Iris pigment epithelial cell (primary cell): ENCODE measurements at regions not wholly inside any gene's neighbourhood (a gene's known extent, or its start where the extent isn't known, plus 50 kb on each side); places are given as distances from the start of the nearest gene placed in this dataset.

Source experiments
- DNase-seq: peaks from one replicate; pipeline ENCODE4 v3.0.0-alpha.2; 2011; ENCODE audit warnings: low read depth

- DNase-seq: no peak
Measured at GRCh38 chr11:119937412-119937811, 200.5 kb downstream of the TRIM29 start.

- DNase-seq: no peak
Measured at GRCh38 chr11:119936426-119936825, 201.5 kb downstream of the TRIM29 start.

GRCh38 chr11:119935349-119935925, 202.5 kb downstream of the TRIM29 start:
- DNase-seq: no peak

- DNase-seq: no peak
Measured at GRCh38 chr11:119934866-119935265, 203.0 kb downstream of the TRIM29 start.

GRCh38 chr11:119934267-119934666, 203.6 kb downstream of the TRIM29 start:
- DNase-seq: no peak

- no peak for DNase-seq
Measured at GRCh38 chr11:119933584-119933983, 204.3 kb downstream of the TRIM29 start.

- DNase-seq: no peak
Measured at GRCh38 chr11:119932828-119933562, 204.0 kb upstream of the NECTIN1 start.

- peak; percentile 2 for DNase-seq
Measured at GRCh38 chr11:119928047-119928446, 199.0 kb upstream of the NECTIN1 start.

GRCh38 chr11:119924017-119924416, 195.0 kb upstream of the NECTIN1 start:
- DNase-seq: no peak

GRCh38 chr11:119921571-119921970, 192.6 kb upstream of the NECTIN1 start:
- no peak for DNase-seq

- no peak for DNase-seq
Measured at GRCh38 chr11:119920666-119921387, 191.8 kb upstream of the NECTIN1 start.

- DNase-seq: no peak
Measured at GRCh38 chr11:119919656-119920055, 190.7 kb upstream of the NECTIN1 start.

GRCh38 chr11:119918347-119918746, 189.3 kb upstream of the NECTIN1 start:
- no peak for DNase-seq

- DNase-seq: no peak
Measured at GRCh38 chr11:119916568-119916967, 187.6 kb upstream of the NECTIN1 start.

- no peak for DNase-seq
Measured at GRCh38 chr11:119912229-119912628, 183.2 kb upstream of the NECTIN1 start.

- no peak for DNase-seq
Measured at GRCh38 chr11:119910650-119911049, 181.7 kb upstream of the NECTIN1 start.

- DNase-seq: no peak
Measured at GRCh38 chr11:119910051-119910450, 181.1 kb upstream of the NECTIN1 start.

- no peak for DNase-seq
Measured at GRCh38 chr11:119909495-119909894, 180.5 kb upstream of the NECTIN1 start.

GRCh38 chr11:119909077-119909476, 180.1 kb upstream of the NECTIN1 start:
- DNase-seq: no peak

- DNase-seq: no peak
Measured at GRCh38 chr11:119908573-119908904, 179.5 kb upstream of the NECTIN1 start.

GRCh38 chr11:119907878-119908572, 179.0 kb upstream of the NECTIN1 start:
- no peak for DNase-seq

GRCh38 chr11:119907122-119907851, 178.3 kb upstream of the NECTIN1 start:
- DNase-seq: no peak
